ENCODE measurements at regions not wholly inside any gene's neighbourhood (a gene's known extent, or its start where the extent isn't known, plus 50 kb on each side); places are given as distances from the start of the nearest gene placed in this dataset.

DNA sequence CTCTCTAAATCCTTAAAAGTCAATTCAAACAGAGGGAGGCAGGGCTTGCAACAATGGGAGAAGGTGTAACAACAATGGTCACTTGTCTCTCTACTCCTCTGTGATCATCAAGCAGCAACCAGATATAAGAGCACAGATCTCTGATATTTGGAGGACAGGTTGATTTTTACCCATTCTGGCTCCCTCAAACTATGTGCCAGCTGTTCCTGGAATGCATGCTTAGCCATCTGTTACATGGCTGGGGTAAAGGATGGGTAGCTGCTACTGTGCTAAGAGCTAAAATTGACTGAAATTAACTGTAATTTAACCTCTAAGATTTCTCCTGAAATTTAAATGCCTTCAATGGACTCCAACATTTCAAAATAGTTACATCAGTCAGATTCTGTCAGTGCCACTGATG is 1459.9 kb downstream of the PCDH7 start:
- Histone ChIP-seq H3K36me3 (no peaks in the 10 kb centered on the region), H3F3A (ENCODE audit: low read depth) (no peaks in the 10 kb centered on the region), H3K9ac (no peak overlapping the region), H3K27me3 (no peaks in the 10 kb centered on the region), H3K79me2 (ENCODE audit: low read depth) (no peaks in the 10 kb centered on the region), H3K4me3 (no peak overlapping the region), H3K4me1 (no peaks in the 10 kb centered on the region), H3K9me3 (ENCODE audit: low read depth) (no peaks in the 10 kb centered on the region), H3K27ac (no peak overlapping the region), H2AFZ (replicated peaks) (no peak overlapping the region), H3K4me2 (no peak overlapping the region), H4K20me1 (ENCODE audit: low read depth) (no peaks in the 10 kb centered on the region)
- H3K27me3 Mint-ChIP-seq (ENCODE audit: insufficient read depth, low read depth): peaks cover 2% of the 10 kb centered on the region
- no peak for DNase-seq (ENCODE audit: low spot score)
- no peaks in the 10 kb centered on the region for H3K4me1 Mint-ChIP-seq
- H3K27ac Mint-ChIP-seq: no peak overlapping the region
- TF ChIP-seq EZH2phosphoT487 (IDR thresholded peaks at IDR 0.05) (no peak), EZH2 (IDR thresholded peaks at IDR 0.05) (no peak)
- TF ChIP-seq, protein P1, sequence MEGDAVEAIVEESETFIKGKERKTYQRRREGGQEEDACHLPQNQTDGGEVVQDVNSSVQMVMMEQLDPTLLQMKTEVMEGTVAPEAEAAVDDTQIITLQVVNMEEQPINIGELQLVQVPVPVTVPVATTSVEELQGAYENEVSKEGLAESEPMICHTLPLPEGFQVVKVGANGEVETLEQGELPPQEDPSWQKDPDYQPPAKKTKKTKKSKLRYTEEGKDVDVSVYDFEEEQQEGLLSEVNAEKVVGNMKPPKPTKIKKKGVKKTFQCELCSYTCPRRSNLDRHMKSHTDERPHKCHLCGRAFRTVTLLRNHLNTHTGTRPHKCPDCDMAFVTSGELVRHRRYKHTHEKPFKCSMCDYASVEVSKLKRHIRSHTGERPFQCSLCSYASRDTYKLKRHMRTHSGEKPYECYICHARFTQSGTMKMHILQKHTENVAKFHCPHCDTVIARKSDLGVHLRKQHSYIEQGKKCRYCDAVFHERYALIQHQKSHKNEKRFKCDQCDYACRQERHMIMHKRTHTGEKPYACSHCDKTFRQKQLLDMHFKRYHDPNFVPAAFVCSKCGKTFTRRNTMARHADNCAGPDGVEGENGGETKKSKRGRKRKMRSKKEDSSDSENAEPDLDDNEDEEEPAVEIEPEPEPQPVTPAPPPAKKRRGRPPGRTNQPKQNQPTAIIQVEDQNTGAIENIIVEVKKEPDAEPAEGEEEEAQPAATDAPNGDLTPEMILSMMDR (IDR thresholded peaks at IDR 0.05): no peak
- H3K36me3 Mint-ChIP-seq: no peaks in the 10 kb centered on the region
- H3K9me3 Mint-ChIP-seq: peaks cover 2% of the 10 kb centered on the region
- no peak overlapping the region for H3K4me3 Mint-ChIP-seq

DNA sequence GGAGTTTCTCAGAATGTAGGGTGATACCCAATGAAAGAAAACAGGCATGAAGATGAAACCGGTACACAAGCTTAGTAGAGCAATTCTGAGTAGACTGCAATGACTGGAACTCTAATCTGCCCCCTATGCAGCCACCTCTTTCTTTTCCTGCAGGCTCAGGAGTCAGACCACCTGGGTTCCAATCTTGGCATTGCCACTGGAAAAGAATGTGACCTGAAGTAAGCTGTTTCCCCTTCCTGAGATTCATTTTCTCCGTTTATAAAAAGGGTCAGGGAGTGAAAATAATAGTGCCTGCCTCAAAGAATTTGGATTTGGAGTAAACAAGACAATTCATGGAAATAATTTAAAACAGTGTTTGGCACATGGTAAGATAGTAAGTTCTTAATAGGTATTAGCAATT is 1464.0 kb downstream of the PCDH7 start:
- no peaks in the 10 kb centered on the region for H3K27me3 ChIP-seq
- Mint-ChIP-seq H3K9me3 (peaks cover 2% of the 10 kb centered on the region), H3K27me3 (ENCODE audit: insufficient read depth, low read depth) (no peaks in the 10 kb centered on the region), H3K4me1 (no peaks in the 10 kb centered on the region), H3K4me3 (no peak overlapping the region), H3K36me3 (no peaks in the 10 kb centered on the region), H3K27ac (no peak overlapping the region)
- no peaks in the 10 kb centered on the region for H3F3A ChIP-seq (ENCODE audit: low read depth)
- H3K27ac ChIP-seq: no peak overlapping the region
- no peak overlapping the region for H3K4me3 ChIP-seq
- H3K4me2 ChIP-seq: no peak overlapping the region
- no peaks in the 10 kb centered on the region for H3K4me1 ChIP-seq
- no peaks in the 10 kb centered on the region for H3K79me2 ChIP-seq (ENCODE audit: low read depth)
- H4K20me1 ChIP-seq (ENCODE audit: low read depth): no peaks in the 10 kb centered on the region
- no peaks in the 10 kb centered on the region for H3K36me3 ChIP-seq
- no peaks in the 10 kb centered on the region for H3K9me3 ChIP-seq (ENCODE audit: low read depth)
- H2AFZ ChIP-seq (replicated peaks): no peak overlapping the region
- no peak for TF ChIP-seq EZH2phosphoT487 (IDR thresholded peaks at IDR 0.05)
- TF ChIP-seq, protein P1 (IDR thresholded peaks at IDR 0.05): no peak
- TF ChIP-seq EZH2 (IDR thresholded peaks at IDR 0.05): no peak
- no peak for DNase-seq (ENCODE audit: low spot score)
- no peak overlapping the region for H3K9ac ChIP-seq

DNA sequence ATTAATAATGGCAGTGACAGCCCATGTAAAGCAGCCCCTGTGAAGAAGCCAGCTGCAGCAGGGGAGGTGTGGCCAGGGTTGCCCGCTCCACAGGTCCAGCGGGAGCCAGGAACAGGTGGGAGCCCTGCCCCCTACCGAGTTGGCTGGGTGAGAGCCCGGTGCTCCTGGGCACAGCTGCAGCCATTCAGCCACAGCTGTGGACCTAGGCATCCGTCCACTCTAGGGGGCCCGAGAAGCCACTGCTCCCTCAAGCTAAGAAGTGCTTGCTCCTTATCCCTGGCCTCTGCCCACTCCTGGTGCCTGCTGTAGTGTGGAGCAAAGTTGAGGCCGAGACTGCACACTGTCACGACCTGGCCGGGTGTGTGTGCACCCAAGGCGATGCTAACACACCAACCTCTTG is 1469.0 kb downstream of the PCDH7 start:
- Histone ChIP-seq H3K4me1 (no peaks in the 10 kb centered on the region), H3K4me2 (no peak overlapping the region), H3K27ac (no peak overlapping the region), H2AFZ (replicated peaks) (no peak overlapping the region), H3K9me3 (ENCODE audit: low read depth) (no peaks in the 10 kb centered on the region), H3K27me3 (no peaks in the 10 kb centered on the region), H3F3A (ENCODE audit: low read depth) (no peaks in the 10 kb centered on the region), H3K9ac (no peak overlapping the region), H3K4me3 (no peak overlapping the region), H3K79me2 (ENCODE audit: low read depth) (no peaks in the 10 kb centered on the region), H4K20me1 (ENCODE audit: low read depth) (no peaks in the 10 kb centered on the region), H3K36me3 (no peaks in the 10 kb centered on the region)
- H3K36me3 Mint-ChIP-seq: no peaks in the 10 kb centered on the region
- no peak overlapping the region for H3K4me3 Mint-ChIP-seq
- H3K27ac Mint-ChIP-seq: no peak overlapping the region
- TF ChIP-seq EZH2phosphoT487 (IDR thresholded peaks at IDR 0.05) (no peak), EZH2 (IDR thresholded peaks at IDR 0.05) (no peak)
- TF ChIP-seq, protein P1 (IDR thresholded peaks at IDR 0.05): no peak
- H3K9me3 Mint-ChIP-seq: no peaks in the 10 kb centered on the region
- DNase-seq (ENCODE audit: low spot score): no peak
- H3K27me3 Mint-ChIP-seq (ENCODE audit: insufficient read depth, low read depth): no peaks in the 10 kb centered on the region
- H3K4me1 Mint-ChIP-seq: no peaks in the 10 kb centered on the region

DNA sequence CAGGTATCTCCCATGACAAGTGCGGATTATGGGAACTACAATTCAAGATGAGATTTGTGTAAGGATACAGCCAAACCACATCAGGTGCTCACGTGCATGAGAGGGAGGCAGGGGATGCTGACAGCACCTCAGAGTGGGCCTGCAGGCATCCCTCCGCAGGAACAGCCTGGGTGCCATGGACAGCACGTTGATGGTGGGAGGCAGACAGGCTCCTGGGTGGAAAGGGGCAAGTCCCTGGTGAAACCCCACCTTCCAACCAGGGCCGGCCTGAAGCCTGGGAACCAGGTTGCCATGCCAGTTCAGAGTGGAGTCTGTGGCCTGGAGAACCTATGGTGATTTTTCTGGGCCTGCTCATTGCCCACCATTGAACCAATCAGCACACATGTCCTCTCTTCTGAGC is 1469.6 kb downstream of the PCDH7 start:
- H3K9me3 ChIP-seq (ENCODE audit: low read depth): no peaks in the 10 kb centered on the region
- no peak overlapping the region for H3K4me3 ChIP-seq
- Mint-ChIP-seq H3K36me3 (no peaks in the 10 kb centered on the region), H3K4me3 (no peak overlapping the region), H3K9me3 (no peaks in the 10 kb centered on the region), H3K27ac (no peak overlapping the region), H3K4me1 (no peaks in the 10 kb centered on the region), H3K27me3 (ENCODE audit: insufficient read depth, low read depth) (no peaks in the 10 kb centered on the region)
- no peaks in the 10 kb centered on the region for H4K20me1 ChIP-seq (ENCODE audit: low read depth)
- no peak for DNase-seq (ENCODE audit: low spot score)
- H3K27me3 ChIP-seq: no peaks in the 10 kb centered on the region
- no peak overlapping the region for H3K9ac ChIP-seq
- H3K27ac ChIP-seq: no peak overlapping the region
- H3K79me2 ChIP-seq (ENCODE audit: low read depth): no peaks in the 10 kb centered on the region
- TF ChIP-seq, protein P1 (IDR thresholded peaks at IDR 0.05): no peak
- TF ChIP-seq EZH2 (IDR thresholded peaks at IDR 0.05): no peak
- no peak for TF ChIP-seq EZH2phosphoT487 (IDR thresholded peaks at IDR 0.05)
- no peaks in the 10 kb centered on the region for H3F3A ChIP-seq (ENCODE audit: low read depth)
- H3K4me1 ChIP-seq: no peaks in the 10 kb centered on the region
- H2AFZ ChIP-seq (replicated peaks): no peak overlapping the region
- H3K36me3 ChIP-seq: no peaks in the 10 kb centered on the region
- H3K4me2 ChIP-seq: no peak overlapping the region

Data from neural progenitor cell (in vitro differentiated cells).